ENCODE measurements at regions not wholly inside any gene's neighbourhood (a gene's known extent, or its start where the extent isn't known, plus 50 kb on each side); places are given as distances from the start of the nearest gene placed in this dataset.

GRCh38 chr1:59159557-59160203 is 137.2 kb upstream of the FGGY start:
- TF ChIP-seq CTCF (IDR thresholded peaks at IDR 0.05; ENCODE audit: insufficient read depth, low read length) (no peak), POLR2AphosphoS5 (IDR thresholded peaks at IDR 0.05; ENCODE audit: low read depth) (no peak), REST (IDR thresholded peaks at IDR 0.05; ENCODE audit: insufficient replicate concordance, low read depth) (no peak)

All from HL-60 (cell line).